MV-4-11 (cell line): ENCODE measurements at regions not wholly inside any gene's neighbourhood (a gene's known extent, or its start where the extent isn't known, plus 50 kb on each side); places are given as distances from the start of the nearest gene placed in this dataset.

Source experiments
- DNase-seq: peaks from one replicate; lab custom pipeline; 2025; lab: John Stamatoyannopoulos, UW

DNA sequence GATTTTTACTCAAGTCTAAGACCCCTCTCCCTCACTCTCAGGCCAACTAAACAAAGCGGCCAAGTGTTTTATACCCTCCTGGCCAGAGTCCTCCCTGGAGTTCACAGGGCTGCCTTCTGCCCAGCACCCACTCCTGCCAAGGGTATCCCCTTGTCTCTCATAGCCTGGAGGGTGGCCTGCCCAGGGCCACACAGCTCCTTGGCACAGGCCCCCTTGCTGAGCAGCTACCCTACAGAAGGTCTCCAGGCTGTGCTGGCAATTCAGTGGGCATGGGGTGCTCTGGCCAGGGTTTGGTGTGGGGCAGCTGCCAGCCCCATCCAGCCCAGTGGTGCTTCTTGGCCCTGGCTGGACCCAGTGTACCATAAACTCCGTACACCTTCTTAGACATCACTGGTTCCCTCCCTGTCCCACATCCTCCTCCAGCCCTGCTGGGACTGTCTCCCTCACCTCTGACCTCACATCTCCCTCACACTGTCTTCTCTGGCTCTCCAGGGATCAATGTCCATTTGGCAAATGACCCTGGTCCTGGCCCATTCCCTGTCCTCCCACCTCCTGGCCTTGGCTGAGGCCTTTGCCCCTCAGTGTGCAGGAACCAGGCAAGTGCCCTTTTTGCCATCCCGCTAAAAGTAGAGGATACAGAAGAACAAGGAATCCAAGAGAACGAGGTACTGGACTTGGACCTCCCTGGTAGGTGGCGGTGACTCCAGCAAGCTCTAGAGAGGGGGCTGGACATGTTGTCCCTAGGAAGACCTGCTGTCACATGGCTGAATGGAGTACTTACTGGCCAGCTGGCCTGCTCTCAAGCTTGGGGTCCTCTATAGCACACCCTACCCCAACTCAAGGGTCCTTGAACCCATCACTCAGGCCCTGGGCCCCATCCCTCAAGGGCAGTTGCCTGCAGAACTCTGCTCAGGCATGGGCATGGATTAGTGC is 50.0 kb upstream of the TRPM1 start:
- no peak for DNase-seq

DNA sequence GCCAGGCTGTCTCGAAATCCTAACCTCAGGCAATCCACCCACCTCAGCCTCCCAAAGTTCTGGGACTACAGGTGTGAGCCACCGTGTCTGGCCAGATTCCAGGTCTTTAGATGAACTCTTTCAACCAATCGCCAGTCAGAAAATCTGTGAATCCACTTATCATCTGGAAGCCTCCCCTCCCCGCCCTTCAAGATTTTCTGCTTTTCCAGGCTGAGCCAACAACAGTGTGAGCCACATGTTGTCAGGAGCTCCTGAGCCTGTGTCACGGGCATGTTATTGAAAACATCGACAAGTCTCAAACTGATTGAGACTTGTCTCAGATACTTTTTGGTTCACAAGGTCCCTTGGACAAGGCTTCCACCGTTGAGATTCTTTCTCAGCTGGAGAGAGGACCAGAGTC is 52.0 kb upstream of the TRPM1 start:
- no peak for DNase-seq

DNA sequence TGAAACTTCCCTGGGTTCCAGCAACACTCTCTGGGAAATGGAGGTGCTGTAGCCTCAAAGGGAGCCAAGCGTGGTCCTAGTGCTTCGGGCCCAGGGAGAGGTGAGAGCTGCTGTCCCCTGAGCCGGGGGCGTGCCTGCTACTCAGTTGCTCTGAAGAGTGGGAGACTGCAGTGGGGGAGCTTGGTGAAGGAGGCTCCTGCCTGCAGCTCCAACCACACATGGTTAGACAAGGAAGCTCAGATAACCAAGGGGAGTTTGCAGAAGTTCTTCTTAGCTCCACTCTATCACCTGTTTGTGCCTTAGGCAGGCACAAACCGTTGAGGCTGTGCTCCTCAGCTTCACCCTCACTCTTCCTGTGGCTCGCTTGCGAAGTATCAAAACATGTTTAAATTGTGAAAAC is 53.6 kb upstream of the TRPM1 start:
- no peak for DNase-seq

DNA sequence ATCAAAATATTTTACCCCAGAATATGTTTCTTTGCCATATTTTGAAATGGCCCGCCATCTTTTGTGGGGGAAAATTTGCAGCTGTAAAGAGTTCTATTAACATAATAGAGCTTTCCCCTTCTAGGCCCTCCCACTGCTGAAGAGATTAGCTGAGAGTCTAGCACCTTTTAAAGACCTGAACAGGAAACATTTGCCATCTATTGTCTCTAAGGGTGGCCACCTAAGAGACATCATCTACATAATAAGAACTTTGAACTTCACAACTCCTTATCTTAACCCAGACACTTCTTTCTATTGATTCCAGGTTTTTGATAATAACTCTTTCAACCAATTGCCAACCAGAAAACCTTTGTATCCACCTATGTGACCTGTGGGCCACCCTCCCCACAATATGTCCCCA is 54.7 kb upstream of the TRPM1 start:
- no peak for DNase-seq

DNA sequence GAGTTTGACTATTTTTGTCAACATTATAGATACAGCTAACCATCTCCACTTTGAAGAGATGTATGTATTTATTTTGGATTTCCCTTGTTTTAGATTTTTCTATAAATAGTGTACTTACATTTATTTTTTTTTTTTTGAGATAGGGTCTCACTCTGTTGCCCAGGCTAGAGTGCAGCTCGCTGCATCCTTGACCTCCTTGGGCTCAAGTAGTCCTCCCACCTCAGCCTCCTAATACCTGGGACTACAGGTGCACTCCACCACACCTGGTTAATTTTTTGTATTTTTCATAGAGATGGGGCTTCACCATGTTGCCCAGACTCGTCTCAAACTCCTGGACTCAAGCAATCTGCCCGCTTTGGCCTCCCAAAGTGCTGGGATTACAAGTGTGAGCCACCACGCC is 55.3 kb upstream of the TRPM1 start:
- no peak for DNase-seq

DNA sequence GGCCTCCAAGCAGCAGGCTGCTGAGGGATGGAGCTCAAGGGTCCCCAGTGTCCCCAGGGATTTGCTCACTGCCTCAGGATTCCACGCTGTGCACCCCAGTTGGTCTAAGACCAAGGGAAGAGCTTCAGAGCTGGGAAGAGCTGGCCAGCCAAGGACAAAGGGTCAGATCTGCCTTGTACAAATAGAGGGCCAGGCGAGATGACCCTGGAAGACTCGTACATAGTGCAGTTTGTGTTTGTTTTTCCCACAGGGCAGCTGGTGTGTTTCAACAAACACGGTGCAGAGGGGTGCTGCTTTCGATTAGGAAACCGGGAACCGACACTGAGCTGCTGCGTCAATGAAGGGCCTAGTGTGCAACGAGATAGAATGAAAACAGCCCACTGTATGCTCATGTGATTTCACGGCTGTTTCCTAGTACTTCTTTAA is 56.1 kb upstream of the TRPM1 start:
- no peak for DNase-seq

DNA sequence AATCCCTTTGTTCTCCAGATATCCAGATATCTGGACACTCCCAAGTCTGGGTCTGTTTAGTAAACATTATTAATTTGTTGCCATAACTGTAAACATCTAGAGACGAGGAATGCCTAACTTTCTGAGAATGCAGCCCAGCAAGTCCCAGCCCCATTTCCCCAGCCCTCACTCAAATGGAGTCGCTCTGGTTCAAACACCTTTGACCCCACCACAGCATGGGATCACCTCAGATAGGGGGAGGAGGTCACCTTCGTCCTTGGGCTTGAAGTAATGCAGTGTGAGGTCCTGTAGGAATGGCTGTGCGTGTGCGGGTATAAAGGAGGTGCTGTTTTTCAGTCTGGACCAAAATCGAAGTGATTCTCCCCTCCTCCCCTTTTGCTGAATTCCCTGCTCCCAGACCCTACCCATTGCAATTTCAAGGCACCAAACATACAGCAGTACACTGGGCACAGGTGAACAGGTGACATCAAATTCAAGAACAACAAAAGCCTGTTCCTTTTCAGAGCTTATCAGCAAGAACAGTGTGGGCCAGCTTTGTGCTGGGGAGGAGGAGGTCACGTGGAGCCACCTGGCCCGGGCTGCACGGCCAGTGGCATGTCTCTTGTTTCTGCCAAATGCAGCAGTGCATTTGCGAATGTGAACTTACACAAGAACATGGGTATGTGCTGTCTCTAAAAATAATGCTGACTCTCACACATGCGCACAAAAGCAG is 57.5 kb upstream of the TRPM1 start:
- no peak for DNase-seq

DNA sequence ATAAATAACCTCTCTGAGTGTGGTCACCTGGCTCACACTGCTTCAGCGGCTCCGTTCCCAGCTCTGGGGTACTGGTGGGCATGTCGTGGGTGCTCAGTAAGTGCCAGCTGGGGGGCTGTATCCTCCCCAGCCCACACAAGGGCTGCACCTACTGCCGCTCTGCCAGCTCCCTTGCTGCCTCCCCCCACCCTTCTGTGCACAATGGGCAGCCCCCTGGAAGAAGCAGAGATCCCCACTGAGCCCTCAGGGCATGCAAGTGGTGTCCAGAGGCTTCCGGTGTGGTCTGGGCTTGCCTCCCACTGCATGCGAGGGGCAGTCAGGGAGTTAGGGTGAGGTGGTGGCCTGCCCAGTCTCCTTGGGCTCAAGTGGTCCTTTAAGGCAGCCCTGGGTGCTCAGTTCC is 58.3 kb upstream of the TRPM1 start:
- no peak for DNase-seq

DNA sequence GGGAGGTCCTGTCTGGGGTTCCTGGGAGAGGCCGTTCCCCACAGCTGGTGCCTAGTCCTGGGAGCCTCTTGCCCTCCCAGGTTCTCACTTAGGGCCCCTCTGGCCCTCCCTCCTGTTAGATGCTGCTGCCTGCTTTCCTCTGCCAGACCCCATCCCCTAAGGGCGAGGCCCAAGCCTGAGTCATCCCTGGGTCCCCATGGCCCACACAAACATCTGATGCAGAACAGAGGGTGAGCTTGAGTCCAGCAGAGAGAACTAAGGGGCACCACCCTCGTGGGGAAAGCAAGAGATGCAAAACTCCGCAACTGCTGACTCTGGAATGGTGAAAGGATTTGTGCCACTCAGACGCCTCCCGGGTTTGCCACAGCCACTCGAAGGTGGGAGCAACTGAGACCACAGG is 58.8 kb upstream of the TRPM1 start:
- no peak for DNase-seq

DNA sequence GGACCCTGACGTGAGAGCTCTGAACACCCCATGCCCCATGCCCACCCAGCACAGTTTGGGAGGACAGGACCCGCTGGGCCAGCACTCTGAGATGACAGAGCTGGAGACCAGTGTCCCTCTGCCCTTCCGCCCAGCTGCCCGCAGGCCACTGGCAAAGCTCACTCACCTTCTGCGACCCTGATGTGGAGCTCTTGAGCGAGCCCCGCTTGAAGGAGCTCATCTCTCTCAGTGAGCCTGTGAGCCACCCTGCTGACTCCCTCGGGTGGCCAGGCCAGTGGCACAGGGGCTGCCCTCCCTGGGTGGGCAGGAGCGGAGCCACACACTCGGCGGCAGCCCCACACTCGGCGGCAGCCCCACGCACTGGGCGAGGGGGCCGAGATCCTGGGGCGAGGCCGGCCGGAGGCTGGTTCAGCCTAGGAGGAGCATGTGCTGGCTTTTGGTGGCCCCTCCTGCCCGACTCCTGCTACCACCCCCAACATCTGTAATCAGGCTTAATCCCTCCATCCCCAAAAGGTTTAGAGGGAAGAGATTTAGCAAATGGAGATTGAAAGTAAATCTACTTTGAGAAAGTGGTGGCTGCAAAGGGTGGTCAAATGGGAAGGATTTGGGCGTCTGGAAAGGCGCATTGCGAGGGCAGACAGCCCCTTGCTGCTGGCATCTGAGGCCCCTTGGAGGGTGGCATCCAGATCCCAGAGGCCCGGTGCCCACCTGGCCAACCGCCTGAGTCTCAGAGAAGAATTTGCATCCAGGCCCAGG is 59.4 kb upstream of the TRPM1 start:
- no peak for DNase-seq

DNA sequence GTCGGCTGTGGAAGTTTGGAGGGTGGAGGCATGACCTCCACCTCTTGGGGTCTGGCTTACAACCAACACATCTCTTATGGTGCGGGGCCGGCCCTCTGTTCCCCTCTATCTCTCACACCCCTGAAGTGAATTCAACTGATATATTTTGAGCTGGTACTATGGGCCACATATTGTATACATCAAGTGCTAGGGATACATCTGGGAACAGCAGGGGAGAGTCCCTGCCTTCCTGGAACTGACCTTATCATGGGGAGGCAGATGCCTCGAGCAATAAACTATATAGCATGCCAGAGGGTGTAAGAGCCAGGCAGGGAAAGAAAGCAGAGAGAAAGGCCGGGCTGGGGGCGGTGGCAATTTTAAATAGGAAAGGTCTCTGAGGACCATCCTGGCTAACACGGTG is 60.4 kb upstream of the TRPM1 start:
- DNase-seq, result no peak

DNA sequence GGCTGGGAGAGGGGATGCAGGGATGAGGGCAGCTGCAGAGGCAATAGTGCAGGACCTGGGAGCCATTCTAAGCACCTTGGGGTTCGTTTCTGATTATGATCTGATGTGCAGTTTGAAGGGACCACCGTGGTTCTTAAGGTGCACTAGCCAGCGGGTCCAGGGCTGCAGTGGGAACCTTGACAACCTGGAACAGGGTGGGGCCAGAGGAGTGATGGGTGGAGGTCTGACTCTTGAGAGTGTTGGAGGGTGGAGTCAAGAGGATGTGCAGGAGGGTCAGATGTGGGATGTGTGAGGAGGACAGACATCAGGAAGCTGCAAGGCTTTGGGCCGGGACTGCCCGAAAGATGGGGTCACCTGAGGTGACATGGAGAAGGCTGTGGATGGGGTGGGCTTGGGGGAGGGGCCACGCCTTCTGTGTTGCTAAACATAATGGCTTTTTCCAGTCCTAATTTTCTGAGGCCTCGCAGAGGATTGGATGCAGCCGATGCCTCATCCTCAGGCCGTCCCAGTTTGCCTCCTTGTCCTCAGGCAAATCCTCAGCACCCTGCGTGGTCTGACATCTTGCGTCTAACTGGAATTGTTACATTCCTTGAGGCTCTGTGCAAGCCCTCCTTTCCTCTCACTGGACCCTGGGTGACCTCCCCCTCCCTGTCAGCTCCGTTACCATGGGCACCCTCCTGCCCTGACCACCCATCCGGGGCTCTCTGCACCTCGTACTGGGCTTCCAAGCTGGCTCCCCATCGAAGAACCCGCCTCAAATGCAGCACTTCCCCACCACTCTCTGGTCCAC is 61.4 kb upstream of the TRPM1 start:
- DNase-seq, result no peak

DNA sequence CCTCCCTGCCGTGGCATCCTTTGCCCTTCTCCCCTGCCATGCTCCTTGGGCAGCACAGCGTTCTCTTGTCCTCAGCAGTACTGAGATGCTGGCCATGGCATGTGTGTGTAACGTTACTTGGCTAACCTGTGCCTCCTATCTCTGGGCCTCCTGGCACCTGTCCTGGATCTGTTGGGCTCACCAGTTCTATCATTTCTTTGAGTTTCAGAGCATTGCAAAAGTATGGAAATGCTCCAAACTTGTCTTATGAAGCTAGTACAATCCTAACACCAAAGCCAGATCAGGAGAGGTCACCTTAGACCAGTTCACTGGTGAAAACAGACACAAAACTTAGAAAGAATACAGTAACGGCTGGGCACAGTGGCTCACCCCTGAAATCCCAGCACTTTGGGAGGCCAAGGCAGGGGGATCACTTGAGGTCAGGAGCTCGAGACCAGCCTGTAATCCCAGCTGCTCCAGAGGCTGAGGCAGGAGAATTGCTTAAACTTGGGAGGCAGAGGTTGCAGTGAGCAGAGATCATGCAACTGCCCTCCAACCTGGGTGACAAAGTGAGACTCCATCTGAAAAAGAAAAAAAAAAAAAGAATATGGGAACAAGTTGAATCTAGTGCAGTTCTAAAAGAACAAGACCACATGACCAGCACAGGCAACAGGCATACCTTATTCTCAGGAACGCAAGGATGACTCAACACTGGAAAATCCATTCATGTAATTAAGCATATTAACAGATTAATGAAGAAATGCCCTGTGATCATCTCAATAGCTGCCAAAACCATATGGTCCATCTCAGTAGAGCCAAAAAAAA is 62.4 kb upstream of the TRPM1 start:
- no peak for DNase-seq

DNA sequence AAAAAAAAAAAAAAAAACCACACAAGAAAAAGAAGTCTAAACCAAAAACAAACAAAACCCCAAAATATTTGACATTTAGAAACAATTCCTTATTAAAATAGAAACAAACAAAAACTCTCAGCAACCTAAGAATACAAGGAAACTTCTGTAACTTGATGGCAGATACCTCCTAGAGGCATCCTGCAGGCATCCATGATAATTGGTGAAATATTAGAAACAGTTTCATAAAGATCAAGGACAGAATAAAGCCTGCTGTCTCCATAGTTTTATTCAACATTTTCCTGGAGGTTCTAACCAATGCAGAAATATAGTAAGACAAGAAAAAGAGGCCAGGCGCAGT is 63.0 kb upstream of the TRPM1 start:
- no peak for DNase-seq

DNA sequence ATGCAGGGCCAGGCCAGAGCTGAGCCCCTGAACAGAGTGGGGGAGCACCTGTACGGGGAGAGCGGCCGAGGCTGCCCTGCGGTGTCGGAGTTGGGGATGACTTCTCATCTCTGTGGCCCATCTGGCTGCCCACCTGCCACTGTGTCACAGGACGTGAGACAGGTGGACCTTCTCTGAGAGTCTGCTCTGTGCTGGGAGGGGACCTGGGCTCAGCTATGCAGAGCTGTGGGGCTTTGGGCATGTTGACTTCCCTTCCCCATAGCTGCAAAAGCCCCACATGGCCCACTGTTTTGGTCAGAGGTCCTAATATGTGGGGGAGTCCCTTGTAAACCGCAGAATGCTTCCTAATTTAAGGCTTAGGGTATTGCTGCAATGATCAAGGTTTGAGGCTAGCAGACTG is 68.0 kb upstream of the TRPM1 start:
- DNase-seq, result peak; percentile 6

DNA sequence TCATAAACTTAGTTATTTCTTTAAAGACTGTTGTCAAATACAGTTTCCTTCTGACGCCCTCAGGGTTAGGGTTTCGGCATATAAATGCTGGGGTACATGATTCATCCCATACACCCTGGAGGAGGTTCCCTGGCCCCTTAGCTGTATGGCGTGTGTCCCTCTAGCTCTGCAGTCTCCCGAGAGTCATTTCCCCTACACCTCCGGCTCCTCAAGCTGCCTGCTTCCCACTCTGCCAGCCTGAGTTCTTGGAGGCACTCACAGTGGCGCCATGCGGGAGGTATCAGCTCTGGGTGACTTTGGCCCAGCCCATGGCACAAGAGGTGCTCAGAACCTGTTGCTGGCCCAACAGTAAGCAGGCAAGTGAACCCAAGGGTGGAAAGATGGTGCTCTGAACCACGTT is 70.2 kb upstream of the TRPM1 start:
- no peak for DNase-seq

DNA sequence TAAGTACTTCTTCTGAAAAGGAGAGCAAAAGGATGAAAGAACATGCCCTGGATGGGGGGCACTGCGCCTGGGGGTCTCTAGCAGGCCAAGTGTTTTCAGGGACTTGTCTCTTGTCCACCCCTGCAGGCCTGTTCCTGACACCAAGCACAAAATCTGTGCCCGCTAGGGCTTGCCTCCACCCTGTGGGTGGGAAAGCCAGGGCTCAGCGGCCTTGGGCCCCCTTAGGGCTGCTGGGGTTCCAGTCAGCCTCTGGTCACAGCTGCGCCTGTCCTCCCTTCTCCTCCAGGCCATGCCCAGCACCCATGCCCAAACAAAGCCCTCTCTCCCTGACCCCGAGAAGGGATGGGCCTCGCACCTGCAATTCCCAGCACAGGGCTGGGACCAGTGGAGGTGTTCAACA is 71.1 kb upstream of the TRPM1 start:
- DNase-seq, result no peak

DNA sequence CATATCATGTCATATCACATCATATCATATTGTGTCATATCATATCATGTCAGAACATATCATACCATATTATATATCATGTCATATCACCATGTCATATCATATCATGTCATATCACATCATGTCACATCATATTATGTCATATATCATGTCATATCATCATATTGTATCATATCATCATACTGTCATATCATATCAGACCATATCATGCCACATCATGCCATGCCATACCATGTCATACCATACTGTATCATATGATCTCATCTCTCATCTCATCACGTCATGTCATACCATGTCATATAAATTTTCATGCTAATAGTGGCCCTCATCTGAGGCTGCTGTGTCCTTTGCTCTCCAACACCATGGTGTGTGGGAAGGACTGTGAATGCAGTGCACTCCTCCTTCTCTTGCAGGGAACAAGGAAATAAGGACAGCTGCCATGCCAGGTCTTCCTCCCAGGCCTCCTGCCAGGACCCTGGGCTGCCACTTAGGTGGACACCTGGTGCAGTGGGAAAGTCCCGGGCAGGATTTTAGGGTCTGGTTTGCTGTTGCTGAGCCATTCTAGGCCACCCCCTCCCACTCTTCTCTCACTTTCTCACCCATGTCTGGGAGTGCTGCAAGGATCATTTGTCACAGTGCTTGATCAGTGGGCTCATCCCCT is 72.4 kb upstream of the TRPM1 start:
- no peak for DNase-seq

DNA sequence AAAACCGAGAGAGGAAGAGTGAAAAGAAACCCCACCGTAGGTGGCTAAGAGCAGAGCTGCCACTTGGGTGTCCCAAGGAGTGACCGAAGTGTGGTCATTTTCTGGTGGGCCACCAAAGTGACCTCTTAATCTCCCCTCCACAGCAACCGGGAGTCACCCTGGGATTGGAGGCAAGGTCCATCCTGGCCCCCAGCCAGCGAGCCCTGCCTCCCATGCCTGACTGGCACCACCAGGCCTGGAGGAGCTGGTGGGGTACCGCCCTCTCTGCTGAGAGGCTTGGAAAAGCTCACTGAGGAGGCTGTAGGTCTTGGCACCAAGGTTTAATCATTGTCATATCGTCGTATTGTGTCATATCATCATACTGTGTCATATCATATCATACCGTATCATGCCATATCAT is 74.0 kb upstream of the TRPM1 start:
- no peak for DNase-seq

DNA sequence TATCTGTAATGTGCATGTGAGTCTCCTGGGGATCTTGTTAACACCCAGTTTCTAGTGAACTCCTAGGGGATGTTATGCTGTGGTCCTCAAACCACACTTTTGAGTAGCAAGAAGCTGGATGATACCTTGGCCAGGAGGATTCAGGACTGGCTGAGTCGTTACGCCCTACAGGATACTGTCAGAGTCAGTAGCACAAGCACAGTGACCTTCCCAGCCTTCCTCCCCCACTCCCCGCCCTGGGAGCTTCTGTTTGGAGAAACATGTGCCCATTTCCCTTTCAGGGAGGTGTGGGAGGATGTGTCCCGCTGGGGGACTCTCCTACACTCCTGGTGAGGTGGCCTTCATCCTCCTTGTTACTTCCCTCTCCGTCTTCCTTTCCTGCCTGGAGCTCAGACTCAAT is 76.4 kb upstream of the TRPM1 start:
- DNase-seq, result no peak

DNA sequence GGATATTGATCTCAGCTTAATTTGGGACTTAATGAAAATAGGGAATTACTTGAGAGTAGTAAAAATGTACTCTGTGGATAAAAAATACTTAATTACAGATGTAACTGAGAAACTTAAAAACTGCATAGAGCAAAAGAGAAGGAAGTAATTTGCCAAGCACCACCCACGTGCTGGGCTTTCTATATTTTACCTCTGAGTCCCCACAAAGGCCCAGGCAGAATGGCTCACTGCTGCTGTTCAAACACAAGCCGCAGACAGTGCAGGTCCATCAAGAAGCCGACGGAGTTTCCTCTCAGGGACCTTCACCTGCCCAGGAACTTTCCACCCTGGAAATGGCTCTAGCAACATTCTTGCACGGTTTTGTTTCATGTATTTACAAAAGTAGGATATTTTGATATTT is 77.2 kb upstream of the TRPM1 start:
- peak; percentile 3 for DNase-seq
